ENCODE measurements at regions not wholly inside any gene's neighbourhood (a gene's known extent, or its start where the extent isn't known, plus 50 kb on each side); places are given as distances from the start of the nearest gene placed in this dataset.

- TF ChIP-seq TCF4 (CRISPR knock-in tag; IDR thresholded peaks at IDR 0.05; ENCODE audit: borderline replicate concordance) = no peak
- TF ChIP-seq, protein P1, sequence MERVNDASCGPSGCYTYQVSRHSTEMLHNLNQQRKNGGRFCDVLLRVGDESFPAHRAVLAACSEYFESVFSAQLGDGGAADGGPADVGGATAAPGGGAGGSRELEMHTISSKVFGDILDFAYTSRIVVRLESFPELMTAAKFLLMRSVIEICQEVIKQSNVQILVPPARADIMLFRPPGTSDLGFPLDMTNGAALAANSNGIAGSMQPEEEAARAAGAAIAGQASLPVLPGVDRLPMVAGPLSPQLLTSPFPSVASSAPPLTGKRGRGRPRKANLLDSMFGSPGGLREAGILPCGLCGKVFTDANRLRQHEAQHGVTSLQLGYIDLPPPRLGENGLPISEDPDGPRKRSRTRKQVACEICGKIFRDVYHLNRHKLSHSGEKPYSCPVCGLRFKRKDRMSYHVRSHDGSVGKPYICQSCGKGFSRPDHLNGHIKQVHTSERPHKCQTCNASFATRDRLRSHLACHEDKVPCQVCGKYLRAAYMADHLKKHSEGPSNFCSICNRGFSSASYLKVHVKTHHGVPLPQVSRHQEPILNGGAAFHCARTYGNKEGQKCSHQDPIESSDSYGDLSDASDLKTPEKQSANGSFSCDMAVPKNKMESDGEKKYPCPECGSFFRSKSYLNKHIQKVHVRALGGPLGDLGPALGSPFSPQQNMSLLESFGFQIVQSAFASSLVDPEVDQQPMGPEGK (CRISPR knock-in tag; IDR thresholded peaks at IDR 0.05; ENCODE audit: borderline replicate concordance) = no peak
- no peak for TF ChIP-seq ZFP30 (CRISPR knock-in tag; IDR thresholded peaks at IDR 0.05)
- no peak for TF ChIP-seq ESRRG (CRISPR knock-in tag; IDR thresholded peaks at IDR 0.05)
Measured at GRCh38 chr2:31704561-31705212, 123.9 kb upstream of the SRD5A2 start.

Data from SK-N-SH treated with all-trans-retinoic acid at 6 μM for 48 hours (cell line).